ENCODE measurements at regions not wholly inside any gene's neighbourhood (a gene's known extent, or its start where the extent isn't known, plus 50 kb on each side); places are given as distances from the start of the nearest gene placed in this dataset.
"Not testable (repeated sequence)": the region's sequence is repeated elsewhere in the genome, so short reads cannot be mapped to it uniquely, and the experiment has no call there.

- TF ChIP-seq, protein P1, sequence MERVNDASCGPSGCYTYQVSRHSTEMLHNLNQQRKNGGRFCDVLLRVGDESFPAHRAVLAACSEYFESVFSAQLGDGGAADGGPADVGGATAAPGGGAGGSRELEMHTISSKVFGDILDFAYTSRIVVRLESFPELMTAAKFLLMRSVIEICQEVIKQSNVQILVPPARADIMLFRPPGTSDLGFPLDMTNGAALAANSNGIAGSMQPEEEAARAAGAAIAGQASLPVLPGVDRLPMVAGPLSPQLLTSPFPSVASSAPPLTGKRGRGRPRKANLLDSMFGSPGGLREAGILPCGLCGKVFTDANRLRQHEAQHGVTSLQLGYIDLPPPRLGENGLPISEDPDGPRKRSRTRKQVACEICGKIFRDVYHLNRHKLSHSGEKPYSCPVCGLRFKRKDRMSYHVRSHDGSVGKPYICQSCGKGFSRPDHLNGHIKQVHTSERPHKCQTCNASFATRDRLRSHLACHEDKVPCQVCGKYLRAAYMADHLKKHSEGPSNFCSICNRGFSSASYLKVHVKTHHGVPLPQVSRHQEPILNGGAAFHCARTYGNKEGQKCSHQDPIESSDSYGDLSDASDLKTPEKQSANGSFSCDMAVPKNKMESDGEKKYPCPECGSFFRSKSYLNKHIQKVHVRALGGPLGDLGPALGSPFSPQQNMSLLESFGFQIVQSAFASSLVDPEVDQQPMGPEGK (CRISPR knock-in tag; IDR thresholded peaks at IDR 0.05; ENCODE audit: borderline replicate concordance): not testable (repeated sequence)
- TF ChIP-seq CREB5 (CRISPR knock-in tag; IDR thresholded peaks at IDR 0.05; ENCODE audit: low read depth): not testable (repeated sequence)
These were observed 430.5 kb upstream of the DDX18 start for GRCh38 chr2:117383997-117384396.
